GM18873 (cell line): ENCODE measurements at regions not wholly inside any gene's neighbourhood (a gene's known extent, or its start where the extent isn't known, plus 50 kb on each side); places are given as distances from the start of the nearest gene placed in this dataset.
A peak's percentile ranks its signal among the peaks of the same experiment; 100 is the strongest.
"Not testable (repeated sequence)": the region's sequence is repeated elsewhere in the genome, so short reads cannot be mapped to it uniquely, and the experiment has no call there.

Experiments
- ATAC-seq: cut with Tn5 transposase; IDR thresholded peaks from one replicate; pipeline ENCODE4 v1.9.1; 2021; ENCODE audit warnings: mild to moderate bottlenecking, moderate library complexity, moderate number of reproducible peaks; ENCODE audit not compliant: unreplicated experiment, low FRiP score

DNA sequence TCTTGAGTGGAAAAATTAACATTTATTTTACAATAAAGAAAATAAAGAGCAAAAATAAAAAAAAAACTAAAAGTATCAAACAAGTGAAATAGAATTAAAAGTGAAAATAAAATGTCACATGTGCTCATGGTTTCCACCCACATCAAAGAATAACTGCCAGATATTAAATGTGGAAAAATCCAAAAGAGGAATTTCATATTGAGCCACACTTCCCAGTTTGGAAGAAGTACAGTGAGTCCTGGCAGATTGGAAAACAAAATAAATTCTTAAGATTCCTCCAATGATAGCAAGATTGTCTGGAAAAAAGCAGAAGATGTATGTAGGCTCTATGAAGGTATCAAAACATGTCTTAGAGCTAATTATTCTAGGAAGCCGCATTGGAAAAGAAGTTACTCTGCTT lies 1019.5 kb downstream of the SLC6A15 start:
- ATAC-seq, result no peak

DNA sequence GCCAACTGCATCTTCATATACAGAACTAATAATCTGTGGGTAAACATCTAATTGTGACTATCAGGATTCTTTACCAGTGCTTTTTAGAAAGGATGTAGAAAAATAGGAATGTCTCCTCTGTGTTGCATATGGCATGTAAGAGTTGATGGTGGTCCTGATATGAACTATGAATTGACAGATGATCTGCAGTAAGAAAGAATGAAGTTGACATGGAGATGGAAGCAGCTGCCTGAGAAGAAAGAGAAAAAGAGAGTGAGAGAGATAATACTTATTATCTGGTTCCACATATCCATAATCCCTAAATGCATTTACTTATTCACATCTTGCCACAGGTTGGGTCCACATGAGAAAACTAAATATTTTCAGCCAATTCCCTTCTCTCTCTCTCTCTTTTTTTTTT lies 1022.9 kb downstream of the SLC6A15 start:
- no peak for ATAC-seq

DNA sequence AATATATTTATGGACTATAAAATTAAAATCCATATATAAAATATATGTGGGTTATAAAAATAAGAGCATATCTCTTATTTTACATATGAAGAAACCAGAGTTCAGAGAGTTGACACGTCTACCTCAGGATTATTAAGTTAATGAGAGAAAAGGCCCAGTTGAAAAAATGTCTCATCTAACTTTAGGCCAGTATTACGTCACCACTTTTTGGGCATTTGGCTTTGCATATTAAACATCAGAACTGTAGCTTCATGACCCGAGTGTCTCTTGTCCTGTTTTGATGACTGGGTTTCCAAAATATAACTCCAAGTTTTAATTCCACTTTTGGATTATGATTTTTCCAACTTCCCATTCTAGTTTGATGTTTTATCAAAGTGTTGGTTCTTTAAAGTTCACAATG lies 1026.1 kb downstream of the SLC6A15 start:
- no peak for ATAC-seq

DNA sequence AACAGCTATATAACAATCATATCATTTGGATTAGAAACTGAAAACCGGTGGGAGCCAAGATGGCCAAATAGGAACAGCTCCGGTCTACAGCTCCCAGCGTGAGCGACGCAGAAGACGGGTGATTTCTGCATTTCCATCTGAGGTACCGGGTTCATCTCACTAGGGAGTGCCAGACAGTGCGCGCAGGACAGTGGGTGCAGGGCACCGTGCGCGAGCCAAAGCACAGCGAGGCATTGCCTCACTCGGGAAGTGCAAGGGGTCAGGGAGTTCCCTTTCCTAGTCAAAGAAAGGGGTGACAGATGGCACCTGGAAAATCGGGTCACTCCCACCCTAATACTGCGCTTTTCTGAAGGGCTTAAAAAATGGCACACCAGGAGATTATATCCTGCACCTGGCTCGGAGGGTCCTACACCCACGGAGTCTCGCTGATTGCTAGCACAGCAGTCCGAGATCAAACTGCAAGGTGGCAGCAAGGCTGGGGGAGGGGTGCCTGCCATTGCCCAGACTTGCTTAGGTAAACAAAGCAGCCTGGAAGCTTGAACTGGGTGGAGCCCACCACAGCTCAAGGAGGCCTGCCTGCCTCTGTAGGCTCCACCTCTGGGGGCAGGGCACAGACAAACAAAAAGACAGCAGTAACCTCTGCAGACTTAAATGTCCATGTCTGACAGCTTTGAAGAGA lies 1041.5 kb downstream of the SLC6A15 start:
- ATAC-seq, result not testable (repeated sequence)

DNA sequence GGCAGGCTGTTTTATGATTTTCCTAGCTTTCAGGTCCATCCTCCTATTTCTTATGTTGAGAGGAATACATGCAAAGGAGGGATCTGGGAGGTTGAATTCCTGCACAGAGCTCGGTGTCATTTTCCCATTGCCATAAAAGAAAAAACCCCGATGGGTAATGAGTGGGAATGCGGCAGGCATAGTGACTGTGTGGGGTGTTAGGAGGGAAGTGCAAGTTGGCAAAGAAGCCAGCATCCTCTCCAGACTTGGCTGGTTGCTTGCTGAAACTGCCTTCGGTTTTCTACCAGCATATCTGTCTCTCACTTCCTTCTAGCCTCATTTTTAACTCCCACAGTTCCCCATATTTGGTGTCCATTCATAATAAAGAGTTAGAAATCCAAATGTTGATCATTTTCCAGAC lies 1046.1 kb downstream of the SLC6A15 start:
- no peak for ATAC-seq

GRCh38 chr12:83865431-83865830 lies 1047.2 kb downstream of the SLC6A15 start:
- ATAC-seq, result no peak

DNA sequence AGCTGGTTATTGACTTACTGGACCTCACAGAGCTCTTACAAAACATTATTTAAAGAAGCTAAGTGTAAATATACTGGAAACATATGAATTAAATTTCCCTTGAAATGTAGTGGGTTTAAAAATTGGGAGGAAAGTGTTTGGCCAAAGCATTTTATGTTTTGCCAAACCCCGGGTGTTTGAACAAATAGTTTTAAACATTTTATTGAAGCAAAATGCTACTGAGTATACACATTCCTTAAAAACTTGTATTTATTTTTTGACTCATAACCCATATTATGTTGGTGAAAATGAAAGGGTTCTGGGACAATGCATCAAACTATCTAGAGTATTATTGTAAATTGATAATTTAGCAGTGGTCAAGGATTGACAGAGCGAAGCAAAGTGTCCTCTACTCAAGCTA lies 1048.5 kb downstream of the SLC6A15 start:
- no peak for ATAC-seq

DNA sequence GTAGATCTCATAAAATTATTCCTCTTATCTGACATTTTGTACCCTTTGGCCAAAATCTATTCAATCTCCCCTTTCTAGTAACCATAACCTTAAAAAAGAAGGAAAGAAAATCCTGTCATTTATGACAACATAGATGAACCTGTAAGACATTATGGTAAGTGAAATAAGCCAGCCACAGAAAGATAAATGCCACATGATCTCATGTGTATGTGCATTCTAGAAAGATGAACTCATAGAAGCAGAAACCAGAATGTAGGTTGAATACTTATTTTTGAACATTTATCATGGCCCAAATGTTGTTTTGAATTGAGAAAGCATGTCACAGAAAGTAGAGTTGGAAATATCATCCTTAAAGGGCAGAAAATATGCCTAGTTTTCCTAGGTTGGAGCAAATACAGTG lies 1053.6 kb downstream of the SLC6A15 start:
- ATAC-seq, result no peak

GRCh38 chr12:83856803-83857202 lies 1055.8 kb downstream of the SLC6A15 start:
- ATAC-seq, result no peak

DNA sequence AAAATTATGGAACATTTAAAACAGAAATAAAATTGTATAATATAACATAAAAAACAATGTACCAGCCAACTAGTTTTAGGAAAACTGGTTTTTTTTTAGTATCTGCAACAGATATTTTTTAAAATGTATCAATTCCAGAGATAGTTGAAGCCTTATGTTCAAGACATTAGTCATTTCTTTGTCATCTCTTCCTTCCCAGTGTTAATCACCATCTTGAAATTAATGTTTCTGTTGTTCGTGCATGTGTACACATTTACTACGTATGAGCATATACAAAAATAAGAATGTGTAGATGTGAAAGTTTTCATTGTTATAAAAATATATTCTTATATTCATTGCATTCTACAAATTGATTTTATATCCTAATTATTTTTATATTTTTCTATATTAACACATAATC lies 1062.1 kb downstream of the SLC6A15 start:
- no peak for ATAC-seq

- no peak for ATAC-seq
These were observed 1063.9 kb downstream of the SLC6A15 start for GRCh38 chr12:83848702-83849101.

GRCh38 chr12:83843541-83843940 lies 1069.1 kb downstream of the SLC6A15 start:
- no peak for ATAC-seq

GRCh38 chr12:83841620-83842019 lies 1071.0 kb downstream of the SLC6A15 start:
- ATAC-seq, result no peak

GRCh38 chr12:83827860-83828259 lies 1084.7 kb downstream of the SLC6A15 start:
- no peak for ATAC-seq

DNA sequence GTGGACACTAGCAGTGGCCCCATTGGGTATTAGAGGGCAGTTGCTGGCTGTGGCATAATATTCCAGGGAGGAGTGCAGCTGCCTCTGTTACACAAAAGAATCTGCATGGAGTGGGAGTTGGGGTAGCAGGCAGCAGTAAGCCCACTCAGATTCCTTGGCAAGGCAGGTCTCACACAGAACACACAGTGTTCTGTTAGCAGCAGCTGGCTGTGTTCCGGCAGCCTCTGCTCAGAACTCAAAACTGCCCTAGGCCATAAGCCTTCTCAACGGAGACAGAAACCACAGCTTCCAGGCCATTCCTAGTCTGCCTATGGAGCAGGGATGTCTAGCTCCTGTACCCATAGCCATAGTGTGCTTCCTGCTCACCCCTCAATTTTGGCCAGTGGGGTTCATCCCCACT lies 1085.4 kb downstream of the SLC6A15 start:
- no peak for ATAC-seq

- ATAC-seq, result peak; percentile 41
These were observed 1086.5 kb downstream of the SLC6A15 start for GRCh38 chr12:83826112-83826511.

DNA sequence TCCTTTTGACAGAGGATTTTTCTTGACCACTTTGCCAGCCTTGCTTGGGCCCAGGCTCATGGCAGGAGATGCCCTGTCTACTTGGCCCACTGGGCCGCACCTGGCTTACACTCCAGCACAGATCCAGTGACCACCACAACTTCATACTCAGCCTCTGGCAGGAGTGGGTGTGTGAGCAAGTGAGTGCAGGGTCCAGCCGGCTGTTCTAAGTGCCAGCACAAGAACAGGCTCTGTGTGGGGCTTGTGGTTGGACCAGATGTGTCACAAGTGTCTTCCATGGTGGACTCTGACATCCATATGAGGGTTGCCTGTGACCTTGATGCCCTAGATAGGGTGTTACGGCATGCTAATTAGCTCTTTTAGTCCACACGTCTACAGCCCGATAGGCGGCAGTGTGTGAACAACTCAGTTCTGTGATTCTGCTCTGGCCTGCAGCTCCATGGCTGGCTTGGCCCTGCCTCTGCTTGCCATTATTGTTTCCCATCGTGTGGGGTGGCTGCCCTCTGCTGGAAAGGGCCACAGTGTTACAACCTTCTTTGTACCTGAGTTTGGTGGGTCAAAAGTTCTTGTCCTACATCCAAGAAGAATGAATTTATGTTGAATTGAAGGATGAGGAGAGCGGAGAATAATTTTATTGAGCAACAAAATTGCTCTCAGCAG lies 1089.1 kb downstream of the SLC6A15 start:
- peak; percentile 95 for ATAC-seq

DNA sequence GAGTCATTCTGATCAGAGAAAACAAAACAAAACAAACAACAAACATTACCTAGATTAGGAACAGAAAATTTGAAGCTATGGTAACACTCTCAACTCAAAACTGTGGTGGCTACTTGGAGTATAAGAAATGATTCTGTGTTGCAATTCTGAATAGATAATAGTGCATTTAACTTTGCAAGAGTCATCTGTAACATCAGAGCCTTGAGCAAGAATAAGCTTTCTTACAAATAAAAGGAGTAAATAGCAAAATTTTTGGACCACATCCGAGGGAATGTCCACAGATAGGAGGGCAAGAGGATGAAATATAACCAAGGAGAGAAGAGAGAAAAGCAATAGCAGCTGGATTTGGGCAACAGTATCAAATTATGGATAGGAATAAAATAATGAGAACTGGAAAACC lies 1090.6 kb downstream of the SLC6A15 start:
- ATAC-seq, result no peak

- no peak for ATAC-seq
These were observed 1093.7 kb downstream of the SLC6A15 start for GRCh38 chr12:83818881-83819280.

- no peak for ATAC-seq
These were observed 1094.9 kb downstream of the SLC6A15 start for GRCh38 chr12:83817730-83818129.

GRCh38 chr12:83808591-83808990 lies 1104.0 kb downstream of the SLC6A15 start:
- ATAC-seq, result no peak

- ATAC-seq, result no peak
These were observed 1104.7 kb downstream of the SLC6A15 start for GRCh38 chr12:83807871-83808270.
